ENCODE measurements at regions not wholly inside any gene's neighbourhood (a gene's known extent, or its start where the extent isn't known, plus 50 kb on each side); places are given as distances from the start of the nearest gene placed in this dataset.

DNA sequence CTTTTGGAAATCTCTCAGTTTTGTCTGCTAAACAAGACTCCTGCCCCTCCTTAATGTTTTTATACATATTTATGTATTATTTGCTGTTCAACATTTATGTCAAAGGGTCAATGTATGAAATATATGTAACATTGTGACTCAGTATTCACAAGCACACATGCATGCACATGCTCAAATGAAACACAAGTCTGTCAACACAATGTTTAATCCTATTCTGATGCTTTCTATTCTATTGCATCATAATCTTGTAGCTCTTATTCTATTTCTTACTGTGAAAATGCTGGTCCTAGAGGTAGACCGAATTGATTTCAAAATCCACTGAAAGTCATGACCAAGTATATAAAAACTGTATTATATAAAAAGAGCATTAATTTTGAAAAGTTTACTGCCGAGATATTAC is 1463.3 kb downstream of the C4orf33 start:
- Histone ChIP-seq H4K20me1 (ENCODE audit: insufficient read depth, low read length) (no peaks in the 10 kb centered on the region), H3K4me3 (replicated peaks in 1 of 3; ENCODE audit: low read depth in 2 of 3, low read length in 3 of 3) (no peak overlapping the region), H3K27ac (ENCODE audit: low read depth in 1 of 2, low read length in 2 of 2) (no peak overlapping the region), H3K27me3 (ENCODE audit: control insufficient read depth in 2 of 2, insufficient read depth in 2 of 2, low read length in 2 of 2) (no peaks in the 10 kb centered on the region), H3K4me2 (replicated peaks; ENCODE audit: extremely low read depth, low read length, poor library complexity, severe bottlenecking) (no peak overlapping the region), H3K9me3 (replicated peaks in 1 of 2; ENCODE audit: control insufficient read depth in 1 of 2, insufficient read depth in 1 of 2, low read length in 2 of 2) (no peaks in the 10 kb centered on the region), H3K79me2 (ENCODE audit: insufficient read depth, low read length) (no peaks in the 10 kb centered on the region), H2AFZ (ENCODE audit: insufficient read depth, low read depth, low read length, poor library complexity, severe bottlenecking) (no peak overlapping the region), H3K36me3 (replicated peaks in 1 of 2; ENCODE audit: control insufficient read depth in 1 of 2, insufficient read depth in 2 of 2, low read length in 2 of 2) (no peaks in the 10 kb centered on the region), H3K9ac (ENCODE audit: insufficient read depth, low read length, poor library complexity, severe bottlenecking) (no peak overlapping the region), H3K4me1 (ENCODE audit: control insufficient read depth in 1 of 2, insufficient read depth in 2 of 2, low read length in 2 of 2) (no peaks in the 10 kb centered on the region)
- Mint-ChIP-seq H3K4me1 (no peaks in the 10 kb centered on the region), H3K27ac (no peak overlapping the region), H3K36me3 (no peaks in the 10 kb centered on the region), H3K4me3 (no peak overlapping the region), H3K9me3 (peaks cover 0 to 2% (median 0%) of the 10 kb centered on the region in 7 donors), H3K27me3 (ENCODE audit: low read depth in 3 of 3) (peaks cover 0 to 4% (median 0%) of the 10 kb centered on the region in 3 donors)
- TF ChIP-seq, protein P1, sequence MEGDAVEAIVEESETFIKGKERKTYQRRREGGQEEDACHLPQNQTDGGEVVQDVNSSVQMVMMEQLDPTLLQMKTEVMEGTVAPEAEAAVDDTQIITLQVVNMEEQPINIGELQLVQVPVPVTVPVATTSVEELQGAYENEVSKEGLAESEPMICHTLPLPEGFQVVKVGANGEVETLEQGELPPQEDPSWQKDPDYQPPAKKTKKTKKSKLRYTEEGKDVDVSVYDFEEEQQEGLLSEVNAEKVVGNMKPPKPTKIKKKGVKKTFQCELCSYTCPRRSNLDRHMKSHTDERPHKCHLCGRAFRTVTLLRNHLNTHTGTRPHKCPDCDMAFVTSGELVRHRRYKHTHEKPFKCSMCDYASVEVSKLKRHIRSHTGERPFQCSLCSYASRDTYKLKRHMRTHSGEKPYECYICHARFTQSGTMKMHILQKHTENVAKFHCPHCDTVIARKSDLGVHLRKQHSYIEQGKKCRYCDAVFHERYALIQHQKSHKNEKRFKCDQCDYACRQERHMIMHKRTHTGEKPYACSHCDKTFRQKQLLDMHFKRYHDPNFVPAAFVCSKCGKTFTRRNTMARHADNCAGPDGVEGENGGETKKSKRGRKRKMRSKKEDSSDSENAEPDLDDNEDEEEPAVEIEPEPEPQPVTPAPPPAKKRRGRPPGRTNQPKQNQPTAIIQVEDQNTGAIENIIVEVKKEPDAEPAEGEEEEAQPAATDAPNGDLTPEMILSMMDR (IDR thresholded peaks at IDR 0.05): no peak
- DNase-seq: no peak
- no CpG with 5 or more reads among the region's 2 CpGs for WGBS (ENCODE audit: insufficient coverage)
- intact Hi-C loops (cut with micrococcal nuclease): no loop called here

DNA sequence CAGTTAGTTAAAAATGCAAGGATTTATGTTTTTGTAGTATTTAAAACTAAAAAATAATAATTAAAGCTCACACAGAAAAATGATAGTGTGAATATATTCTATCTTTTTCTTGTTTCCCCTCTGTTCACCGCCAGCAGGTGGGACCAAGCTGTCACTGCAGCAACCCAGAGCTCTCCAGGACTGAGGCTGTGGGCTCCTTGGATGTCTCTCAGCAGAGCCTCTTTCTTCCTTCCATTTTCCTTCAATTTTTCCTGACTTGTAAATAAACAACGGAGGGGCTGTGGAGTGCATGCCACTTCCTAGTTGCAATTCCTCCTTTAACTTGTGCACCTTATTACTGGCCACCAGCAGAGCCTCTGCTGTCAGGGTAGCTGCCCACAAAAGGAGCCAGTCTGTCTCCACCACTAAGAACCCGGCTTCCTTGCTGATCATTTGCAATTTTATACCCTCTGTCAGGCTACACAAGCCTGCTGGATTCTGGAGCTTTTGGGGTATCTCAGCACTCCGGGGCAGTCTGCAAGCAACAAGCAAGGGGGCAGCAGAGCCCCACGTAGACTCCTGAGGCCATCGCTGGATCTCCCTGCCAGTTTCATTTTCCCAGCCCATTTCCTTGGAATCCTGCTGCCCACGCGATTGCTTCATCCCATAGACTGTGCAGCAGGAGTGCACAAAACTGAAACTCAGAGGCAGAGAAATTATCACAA is 1467.4 kb downstream of the C4orf33 start:
- no peaks in the 10 kb centered on the region for H3K27me3 ChIP-seq (ENCODE audit: control insufficient read depth in 2 of 2, insufficient read depth in 2 of 2, low read length in 2 of 2)
- DNase-seq: no peak
- no peaks in the 10 kb centered on the region for H4K20me1 ChIP-seq (ENCODE audit: insufficient read depth, low read length)
- no peak overlapping the region for H3K4me3 ChIP-seq (replicated peaks in 1 of 3; ENCODE audit: low read depth in 2 of 3, low read length in 3 of 3)
- no peaks in the 10 kb centered on the region for H3K36me3 Mint-ChIP-seq
- no peaks in the 10 kb centered on the region for H3K9me3 ChIP-seq (replicated peaks in 1 of 2; ENCODE audit: control insufficient read depth in 1 of 2, insufficient read depth in 1 of 2, low read length in 2 of 2)
- peaks cover 0 to 4% (median 0%) of the 10 kb centered on the region in 7 donors for H3K9me3 Mint-ChIP-seq
- H3K4me3 Mint-ChIP-seq: no peak overlapping the region
- H3K79me2 ChIP-seq (ENCODE audit: insufficient read depth, low read length): no peaks in the 10 kb centered on the region
- no peaks in the 10 kb centered on the region for H3K4me1 ChIP-seq (ENCODE audit: control insufficient read depth in 1 of 2, insufficient read depth in 2 of 2, low read length in 2 of 2)
- no peaks in the 10 kb centered on the region for H3K4me1 Mint-ChIP-seq
- no peak overlapping the region for H3K27ac Mint-ChIP-seq
- no peak overlapping the region for H3K4me2 ChIP-seq (replicated peaks; ENCODE audit: extremely low read depth, low read length, poor library complexity, severe bottlenecking)
- no peak overlapping the region for H2AFZ ChIP-seq (ENCODE audit: insufficient read depth, low read depth, low read length, poor library complexity, severe bottlenecking)
- no peak overlapping the region for H3K9ac ChIP-seq (ENCODE audit: insufficient read depth, low read length, poor library complexity, severe bottlenecking)
- TF ChIP-seq, protein P1 (IDR thresholded peaks at IDR 0.05): no peak
- no peaks in the 10 kb centered on the region for H3K36me3 ChIP-seq (replicated peaks in 1 of 2; ENCODE audit: control insufficient read depth in 1 of 2, insufficient read depth in 2 of 2, low read length in 2 of 2)
- peaks cover 0 to 4% (median 0%) of the 10 kb centered on the region in 3 donors for H3K27me3 Mint-ChIP-seq (ENCODE audit: low read depth in 3 of 3)
- WGBS (ENCODE audit: insufficient coverage): 39% methylated on average over 8 of the region's 8 CpGs
- no peak overlapping the region for H3K27ac ChIP-seq (ENCODE audit: low read depth in 1 of 2, low read length in 2 of 2)
- intact Hi-C loops (cut with micrococcal nuclease): no loop called here
